ENCODE measurements at regions not wholly inside any gene's neighbourhood (a gene's known extent, or its start where the extent isn't known, plus 50 kb on each side); places are given as distances from the start of the nearest gene placed in this dataset.

GRCh38 chr13:24043590-24044350, 116.8 kb upstream of the SPATA13 start:
- Mint-ChIP-seq H3K9me3 (ENCODE audit: unreplicated experiment) (peaks cover 6% of the 10 kb centered on the region), H3K4me1 (ENCODE audit: insufficient read depth, unreplicated experiment) (no peaks in the 10 kb centered on the region), H3K4me3 (ENCODE audit: unreplicated experiment) (no peak overlapping the region), H3K27ac (ENCODE audit: low read depth, unreplicated experiment) (no peak overlapping the region), H3K36me3 (ENCODE audit: insufficient read depth, unreplicated experiment) (no peaks in the 10 kb centered on the region), H3K27me3 (ENCODE audit: insufficient read depth, unreplicated experiment) (no peaks in the 10 kb centered on the region)
- no peak for DNase-seq (ENCODE audit: unreplicated experiment)
- intact Hi-C loops (cut with micrococcal nuclease) = no loop called here
- no peak for TF ChIP-seq CTCF (IDR thresholded peaks at IDR 0.05; ENCODE audit: unreplicated experiment)
- BruUV-seq (replicated peaks) = no TSS peak
- ChIA-PET POLR2A (no interaction called here), CTCF (interaction anchor here (0.7 to 1.9 kb wide), 3 partner anchors 10 to 185 kb away, joined by 3 to 9 read pairs (median 4); no protein-coding TSS in a partner anchor)

- intact Hi-C loops (cut with micrococcal nuclease) = no loop called here
- Mint-ChIP-seq H3K27me3 (ENCODE audit: insufficient read depth, unreplicated experiment) (no peaks in the 10 kb centered on the region), H3K9me3 (ENCODE audit: unreplicated experiment) (peaks cover 6% of the 10 kb centered on the region), H3K4me1 (ENCODE audit: insufficient read depth, unreplicated experiment) (peaks cover 10% of the 10 kb centered on the region), H3K4me3 (ENCODE audit: unreplicated experiment) (no peak overlapping the region), H3K36me3 (ENCODE audit: insufficient read depth, unreplicated experiment) (no peaks in the 10 kb centered on the region), H3K27ac (ENCODE audit: low read depth, unreplicated experiment) (no peak overlapping the region)
- TF ChIP-seq CTCF (IDR thresholded peaks at IDR 0.05; ENCODE audit: unreplicated experiment) = no peak
- no TSS peak for BruUV-seq (replicated peaks)
- CTCF ChIA-PET = interaction anchor here (1.5 kb wide), 1 partner anchor 24 kb away, joined by 3 read pairs; no protein-coding TSS in a partner anchor
- DNase-seq (ENCODE audit: unreplicated experiment) = no peak
- POLR2A ChIA-PET = interaction anchor here (0.7 kb wide), 1 partner anchor 23 kb away, joined by 3 read pairs; no protein-coding TSS in a partner anchor
These were observed 114.9 kb upstream of the SPATA13 start for GRCh38 chr13:24045597-24045996.

- H3K36me3 Mint-ChIP-seq (ENCODE audit: insufficient read depth, unreplicated experiment) = no peaks in the 10 kb centered on the region
- peak overlapping the region; percentile 40 for H3K4me3 Mint-ChIP-seq (ENCODE audit: unreplicated experiment)
- no peaks in the 10 kb centered on the region for H3K27me3 Mint-ChIP-seq (ENCODE audit: insufficient read depth, unreplicated experiment)
- H3K9me3 Mint-ChIP-seq (ENCODE audit: unreplicated experiment) = peaks cover 6% of the 10 kb centered on the region
- TF ChIP-seq CTCF (IDR thresholded peaks at IDR 0.05; ENCODE audit: unreplicated experiment) = no peak
- peaks cover 20% of the 10 kb centered on the region for H3K4me1 Mint-ChIP-seq (ENCODE audit: insufficient read depth, unreplicated experiment)
- peak; percentile 71 for DNase-seq (ENCODE audit: unreplicated experiment)
- no TSS peak for BruUV-seq (replicated peaks)
- intact Hi-C loops (cut with micrococcal nuclease) = loop anchor here (5.0 kb wide), 1 partner anchor 97 kb away; no protein-coding TSS in a partner anchor
- ChIA-PET CTCF (interaction anchor here (1.1 to 2.3 kb wide), 2 partner anchors 138 to 178 kb away, joined by 4 to 8 read pairs; no protein-coding TSS in a partner anchor), POLR2A (interaction anchor here (0.5 to 1.0 kb wide), 2 partner anchors 109 to 110 kb away, joined by 3 read pairs; partner anchors contain the start of gene SPATA13)
- no peak overlapping the region for H3K27ac Mint-ChIP-seq (ENCODE audit: low read depth, unreplicated experiment)
These were observed 110.2 kb upstream of the SPATA13 start for GRCh38 chr13:24050292-24050711.

Measured in MCF 10A (cell line).